ENCODE measurements at regions not wholly inside any gene's neighbourhood (a gene's known extent, or its start where the extent isn't known, plus 50 kb on each side); places are given as distances from the start of the nearest gene placed in this dataset.

GRCh38 chr4:23401572-23401971 is 488.3 kb downstream of the PPARGC1A start:
- no peak for DNase-seq (ENCODE audit: low spot score)

- no peak for DNase-seq (ENCODE audit: low spot score)
Measured at GRCh38 chr4:23392860-23393458, 496.9 kb downstream of the PPARGC1A start.

GRCh38 chr4:23390246-23390645 is 499.6 kb downstream of the PPARGC1A start:
- no peak for DNase-seq (ENCODE audit: low spot score)

GRCh38 chr4:23388699-23389395 is 501.0 kb downstream of the PPARGC1A start:
- DNase-seq (ENCODE audit: low spot score) = no peak

GRCh38 chr4:23388255-23388654 is 501.6 kb downstream of the PPARGC1A start:
- DNase-seq (ENCODE audit: low spot score) = no peak

GRCh38 chr4:23384741-23385140 is 505.1 kb downstream of the PPARGC1A start:
- no peak for DNase-seq (ENCODE audit: low spot score)

- DNase-seq (ENCODE audit: low spot score) = no peak
Measured at GRCh38 chr4:23382879-23383278, 507.0 kb downstream of the PPARGC1A start.

GRCh38 chr4:23374259-23374658 is 515.6 kb downstream of the PPARGC1A start:
- DNase-seq (ENCODE audit: low spot score) = no peak

GRCh38 chr4:23373261-23373660 is 516.6 kb downstream of the PPARGC1A start:
- DNase-seq (ENCODE audit: low spot score) = no peak

GRCh38 chr4:23371533-23371932 is 518.3 kb downstream of the PPARGC1A start:
- no peak for DNase-seq (ENCODE audit: low spot score)

- DNase-seq (ENCODE audit: low spot score) = no peak
Measured at GRCh38 chr4:23369331-23369730, 520.5 kb downstream of the PPARGC1A start.

- no peak for DNase-seq (ENCODE audit: low spot score)
Measured at GRCh38 chr4:23368081-23368697, 521.7 kb downstream of the PPARGC1A start.

GRCh38 chr4:23366557-23366906 is 523.3 kb downstream of the PPARGC1A start:
- DNase-seq (ENCODE audit: low spot score) = no peak

- no peak for DNase-seq (ENCODE audit: low spot score)
Measured at GRCh38 chr4:23365871-23366556, 523.8 kb downstream of the PPARGC1A start.

GRCh38 chr4:23365086-23365485 is 524.8 kb downstream of the PPARGC1A start:
- DNase-seq (ENCODE audit: low spot score) = no peak

GRCh38 chr4:23364167-23364566 is 525.7 kb downstream of the PPARGC1A start:
- no peak for DNase-seq (ENCODE audit: low spot score)

- DNase-seq (ENCODE audit: low spot score) = no peak
Measured at GRCh38 chr4:23361453-23361852, 528.4 kb downstream of the PPARGC1A start.

- DNase-seq (ENCODE audit: low spot score) = no peak
Measured at GRCh38 chr4:23360718-23361117, 529.1 kb downstream of the PPARGC1A start.

- no peak for DNase-seq (ENCODE audit: low spot score)
Measured at GRCh38 chr4:23355258-23355657, 534.6 kb downstream of the PPARGC1A start.

GRCh38 chr4:23353200-23353599 is 536.6 kb downstream of the PPARGC1A start:
- no peak for DNase-seq (ENCODE audit: low spot score)

GRCh38 chr4:23348789-23349498 is 540.9 kb downstream of the PPARGC1A start:
- DNase-seq (ENCODE audit: low spot score) = no peak

GRCh38 chr4:23337292-23337691 is 552.6 kb downstream of the PPARGC1A start:
- no peak for DNase-seq (ENCODE audit: low spot score)
